Esophagus squamous epithelium (tissue), 4 donors: ENCODE measurements at regions not wholly inside any gene's neighbourhood (a gene's known extent, or its start where the extent isn't known, plus 50 kb on each side); places are given as distances from the start of the nearest gene placed in this dataset.

Experiments
- POLR2A ChIP-seq, 4 donors: fragments of 450-650 bp; IDR thresholded peaks; one replicate each; pipeline ENCODE4 v1.6.1; 2017; ENCODE audit warnings: antibody characterized with exemption in 4 of 4, mild to moderate bottlenecking in 4 of 4, moderate library complexity in 3 of 4
- TF ChIP-seq, protein P1 (sequence below), 6 experiments: fragments of 450-650 bp in 4 of 6; fragments of 200-600 bp in 2 of 6; sonication (generic) in 2 of 6; IDR thresholded peaks; one replicate each; pipeline ENCODE4 v1.5.1; 2016 to 2019; ENCODE audit warnings: antibody characterized with exemption in 6 of 6, mild to moderate bottlenecking in 4 of 6, moderate library complexity in 4 of 6

DNA sequence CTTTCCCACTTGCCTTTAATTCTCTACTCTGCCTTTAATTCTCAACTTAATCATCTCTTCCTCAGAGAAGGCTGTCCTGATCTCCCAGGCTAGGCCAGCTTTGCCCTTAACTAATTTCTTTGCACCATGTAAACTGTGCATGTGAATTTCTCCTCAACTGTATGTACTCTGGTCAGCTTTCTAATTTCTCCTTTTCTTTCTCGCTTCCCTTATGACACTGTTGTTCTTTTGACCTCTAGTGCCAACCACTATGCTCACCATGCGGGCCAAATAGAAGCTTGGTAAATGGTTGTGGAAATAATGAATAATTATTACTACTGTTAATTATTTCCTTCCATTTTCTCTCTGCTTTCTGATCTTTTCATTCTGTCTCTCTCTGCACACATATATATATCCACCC, 269.0 kb upstream of the CRBN start:
- TF ChIP-seq, protein P1, sequence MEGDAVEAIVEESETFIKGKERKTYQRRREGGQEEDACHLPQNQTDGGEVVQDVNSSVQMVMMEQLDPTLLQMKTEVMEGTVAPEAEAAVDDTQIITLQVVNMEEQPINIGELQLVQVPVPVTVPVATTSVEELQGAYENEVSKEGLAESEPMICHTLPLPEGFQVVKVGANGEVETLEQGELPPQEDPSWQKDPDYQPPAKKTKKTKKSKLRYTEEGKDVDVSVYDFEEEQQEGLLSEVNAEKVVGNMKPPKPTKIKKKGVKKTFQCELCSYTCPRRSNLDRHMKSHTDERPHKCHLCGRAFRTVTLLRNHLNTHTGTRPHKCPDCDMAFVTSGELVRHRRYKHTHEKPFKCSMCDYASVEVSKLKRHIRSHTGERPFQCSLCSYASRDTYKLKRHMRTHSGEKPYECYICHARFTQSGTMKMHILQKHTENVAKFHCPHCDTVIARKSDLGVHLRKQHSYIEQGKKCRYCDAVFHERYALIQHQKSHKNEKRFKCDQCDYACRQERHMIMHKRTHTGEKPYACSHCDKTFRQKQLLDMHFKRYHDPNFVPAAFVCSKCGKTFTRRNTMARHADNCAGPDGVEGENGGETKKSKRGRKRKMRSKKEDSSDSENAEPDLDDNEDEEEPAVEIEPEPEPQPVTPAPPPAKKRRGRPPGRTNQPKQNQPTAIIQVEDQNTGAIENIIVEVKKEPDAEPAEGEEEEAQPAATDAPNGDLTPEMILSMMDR (IDR thresholded peaks at IDR 0.05), result no peak
- TF ChIP-seq POLR2A (IDR thresholded peaks at IDR 0.05), result no peak
